Hippocampal formation (tissue), 2 donors: ENCODE measurements at regions not wholly inside any gene's neighbourhood (a gene's known extent, or its start where the extent isn't known, plus 50 kb on each side); places are given as distances from the start of the nearest gene placed in this dataset.

ENCODE experiments used
- DNase-seq, 2 donors: peaks; one replicate each; lab custom pipeline; 2025; lab: John Stamatoyannopoulos, UW

GRCh38 chr2:225137971-225138370, 95.7 kb upstream of the DOCK10 start:
- DNase-seq: no peak

GRCh38 chr2:225136552-225136951, 94.3 kb upstream of the DOCK10 start:
- no peak for DNase-seq

- DNase-seq: no peak
Observed at GRCh38 chr2:225131898-225132297, 89.6 kb upstream of the DOCK10 start.

- no peak for DNase-seq
Observed at GRCh38 chr2:225130093-225130492, 87.8 kb upstream of the DOCK10 start.

- DNase-seq: no peak
Observed at GRCh38 chr2:225124311-225125017, 82.2 kb upstream of the DOCK10 start.

- DNase-seq: peak in 1 of 2 donors; percentile 31
Observed at GRCh38 chr2:225122583-225123486, 80.6 kb upstream of the DOCK10 start.

GRCh38 chr2:225122007-225122406, 79.7 kb upstream of the DOCK10 start:
- no peak for DNase-seq

- no peak for DNase-seq
Observed at GRCh38 chr2:225120186-225120585, 77.9 kb upstream of the DOCK10 start.

- no peak for DNase-seq
Observed at GRCh38 chr2:225117051-225117716, 74.9 kb upstream of the DOCK10 start.

- DNase-seq: no peak
Observed at GRCh38 chr2:225114786-225115323, 72.6 kb upstream of the DOCK10 start.

GRCh38 chr2:225113371-225114015, 71.2 kb upstream of the DOCK10 start:
- DNase-seq: peak in 1 of 2 donors; percentile 59

GRCh38 chr2:225112362-225113126, 70.3 kb upstream of the DOCK10 start:
- peak in 1 of 2 donors; percentile 50 for DNase-seq

GRCh38 chr2:225108805-225109204, 66.5 kb upstream of the DOCK10 start:
- DNase-seq: no peak

GRCh38 chr2:225104971-225105370, 62.7 kb upstream of the DOCK10 start:
- DNase-seq: no peak

- no peak for DNase-seq
Observed at GRCh38 chr2:225104321-225104720, 62.1 kb upstream of the DOCK10 start.

GRCh38 chr2:225103737-225104141, 61.5 kb upstream of the DOCK10 start:
- no peak for DNase-seq

- no peak for DNase-seq
Observed at GRCh38 chr2:225100856-225101294, 58.6 kb upstream of the DOCK10 start.

GRCh38 chr2:225100269-225100668, 58.0 kb upstream of the DOCK10 start:
- no peak for DNase-seq

- DNase-seq: no peak
Observed at GRCh38 chr2:225097035-225097434, 54.8 kb upstream of the DOCK10 start.
